D721Med (cell line): ENCODE measurements at regions not wholly inside any gene's neighbourhood (a gene's known extent, or its start where the extent isn't known, plus 50 kb on each side); places are given as distances from the start of the nearest gene placed in this dataset.
"Not testable (repeated sequence)": the region's sequence is repeated elsewhere in the genome, so short reads cannot be mapped to it uniquely, and the experiment has no call there.

Source experiments
- DNase-seq: peaks from one replicate; pipeline ENCODE4 v3.0.0; 2011; ENCODE audit warnings: low spot score; ENCODE audit not compliant: insufficient read length
- FAIRE-seq: peaks from 2 replicates; lab custom pipeline; 2011; peaks lifted over from hg19 to GRCh38; lab: Jason Lieb, UNC
- CTCF ChIP-seq: IDR thresholded peaks from 2 replicates; pipeline ENCODE4 v1.5.1; 2012; ENCODE audit warnings: mild to moderate bottlenecking, control low read depth; ENCODE audit not compliant: insufficient read depth; ENCODE audit errors: missing control alignments

- DNase-seq (no peak), FAIRE-seq (no peak)
- TF ChIP-seq CTCF = no peak
Observed at GRCh38 chr2:240257940-240258580, 117.6 kb upstream of the OTOS start.

- DNase-seq = no peak
- FAIRE-seq = no peak
- no peak for TF ChIP-seq CTCF
Observed at GRCh38 chr2:240258685-240259084, 118.2 kb upstream of the OTOS start.

- DNase-seq (no peak), FAIRE-seq (no peak)
- no peak for TF ChIP-seq CTCF
Observed at GRCh38 chr2:240259201-240259923, 118.9 kb upstream of the OTOS start.

GRCh38 chr2:240259924-240260529 is 119.6 kb upstream of the OTOS start:
- FAIRE-seq = no peak
- DNase-seq = no peak
- no peak for TF ChIP-seq CTCF

GRCh38 chr2:240260664-240261063 is 120.2 kb upstream of the OTOS start:
- FAIRE-seq (no peak), DNase-seq (no peak)
- TF ChIP-seq CTCF = no peak

GRCh38 chr2:240262578-240262977 is 122.1 kb upstream of the OTOS start:
- not testable (repeated sequence) for FAIRE-seq, DNase-seq

- TF ChIP-seq CTCF = no peak
- DNase-seq (no peak), FAIRE-seq (no peak)
Observed at GRCh38 chr2:240269380-240269779, 128.9 kb upstream of the OTOS start.
